ENCODE measurements at regions not wholly inside any gene's neighbourhood (a gene's known extent, or its start where the extent isn't known, plus 50 kb on each side); places are given as distances from the start of the nearest gene placed in this dataset.

- 64% methylated on average over 5 of the region's 5 CpGs for WGBS
- H3K27me3 ChIP-seq (ENCODE audit: control insufficient read depth in 4 of 4, insufficient read depth in 4 of 4, low read length in 3 of 4), result peaks cover 0 to 3% (median 0%) of the 10 kb centered on the region in 4 donors
- H3K27ac ChIP-seq (ENCODE audit: low read depth in 1 of 2, low read length in 2 of 2), result no peak overlapping the region
- no peak overlapping the region for H3K9ac ChIP-seq (ENCODE audit: low read depth in 1 of 2, low read length in 2 of 2)
- no peak for TF ChIP-seq RXRA (IDR thresholded peaks at IDR 0.05)
- TF ChIP-seq JUND (IDR thresholded peaks at IDR 0.05), result no peak
- TF ChIP-seq NR2F2 (IDR thresholded peaks at IDR 0.05), result no peak
- no peak for TF ChIP-seq GABPA (IDR thresholded peaks at IDR 0.05 in 1 of 2, conservative IDR thresholded peaks at IDR 0.05 in 1 of 2)
- TF ChIP-seq YY1 (IDR thresholded peaks at IDR 0.05), result no peak
- TF ChIP-seq RAD21 (IDR thresholded peaks at IDR 0.05), result no peak
- no peak for TF ChIP-seq FOXA1 (IDR thresholded peaks at IDR 0.05)
- TF ChIP-seq SP1 (IDR thresholded peaks at IDR 0.05), result no peak
- TF ChIP-seq CTCF (IDR thresholded peaks at IDR 0.05; ENCODE audit: low read depth, low read length, missing input control), result no peak
- no peak for TF ChIP-seq FOXA2 (IDR thresholded peaks at IDR 0.05)
- TF ChIP-seq ZBTB33 (IDR thresholded peaks at IDR 0.05), result no peak
- no peak for TF ChIP-seq HNF4G (IDR thresholded peaks at IDR 0.05)
- no peak for TF ChIP-seq REST (IDR thresholded peaks at IDR 0.05)
- TF ChIP-seq EGR1 (IDR thresholded peaks at IDR 0.05; ENCODE audit: low read depth in 2 of 2), result no peak
- no peak overlapping the region for H3K4me3 ChIP-seq (ENCODE audit: low read depth in 1 of 3, low read length in 3 of 3)
- no peak for DNase-seq (ENCODE audit: low spot score)
- no peaks in the 10 kb centered on the region for H3K4me1 ChIP-seq (ENCODE audit: control insufficient read depth in 4 of 4, insufficient read depth in 4 of 4, low read length in 3 of 4)
- no peaks in the 10 kb centered on the region for H3K36me3 ChIP-seq (ENCODE audit: control insufficient read depth in 4 of 4, insufficient read depth in 3 of 4, low read depth in 1 of 4, low read length in 3 of 4)
- H3K9me3 ChIP-seq (ENCODE audit: control insufficient read depth in 4 of 4, low read length in 3 of 4), result no peaks in the 10 kb centered on the region
These were observed 70.3 kb upstream of the CD83 start for GRCh38 chr6:14047151-14047740.

GRCh38 chr6:14048837-14049236 lies 68.7 kb upstream of the CD83 start:
- TF ChIP-seq REST (IDR thresholded peaks at IDR 0.05), result no peak
- TF ChIP-seq YY1 (IDR thresholded peaks at IDR 0.05), result no peak
- no peak for TF ChIP-seq ATF3 (IDR thresholded peaks at IDR 0.05)
- no peak for TF ChIP-seq FOXA1 (IDR thresholded peaks at IDR 0.05)
- TF ChIP-seq FOXA2 (IDR thresholded peaks at IDR 0.05), result no peak
- TF ChIP-seq CTCF (IDR thresholded peaks at IDR 0.05; ENCODE audit: low read depth, low read length, missing input control), result no peak
- TF ChIP-seq RXRA (IDR thresholded peaks at IDR 0.05), result no peak
- TF ChIP-seq TAF1 (conservative IDR thresholded peaks at IDR 0.05), result no peak
- TF ChIP-seq MAX (IDR thresholded peaks at IDR 0.05), result no peak
- no peak for TF ChIP-seq HNF4G (IDR thresholded peaks at IDR 0.05)
- no peak overlapping the region for H3K9ac ChIP-seq (ENCODE audit: low read depth in 1 of 2, low read length in 2 of 2)
- no peak for DNase-seq (ENCODE audit: low spot score)
- no peak overlapping the region for H3K4me3 ChIP-seq (ENCODE audit: low read depth in 1 of 3, low read length in 3 of 3)
- H3K9me3 ChIP-seq (ENCODE audit: control insufficient read depth in 4 of 4, low read length in 3 of 4), result no peaks in the 10 kb centered on the region
- no peak overlapping the region for H3K27ac ChIP-seq (ENCODE audit: low read depth in 1 of 2, low read length in 2 of 2)
- H3K27me3 ChIP-seq (ENCODE audit: control insufficient read depth in 4 of 4, insufficient read depth in 4 of 4, low read length in 3 of 4), result peaks cover 0 to 3% (median 0%) of the 10 kb centered on the region in 4 donors
- H3K36me3 ChIP-seq (ENCODE audit: control insufficient read depth in 4 of 4, insufficient read depth in 3 of 4, low read depth in 1 of 4, low read length in 3 of 4), result no peaks in the 10 kb centered on the region
- no peaks in the 10 kb centered on the region for H3K4me1 ChIP-seq (ENCODE audit: control insufficient read depth in 4 of 4, insufficient read depth in 4 of 4, low read length in 3 of 4)
- 66% methylated on average over 3 of the region's 3 CpGs for WGBS
